ENCODE measurements at regions not wholly inside any gene's neighbourhood (a gene's known extent, or its start where the extent isn't known, plus 50 kb on each side); places are given as distances from the start of the nearest gene placed in this dataset.

DNA sequence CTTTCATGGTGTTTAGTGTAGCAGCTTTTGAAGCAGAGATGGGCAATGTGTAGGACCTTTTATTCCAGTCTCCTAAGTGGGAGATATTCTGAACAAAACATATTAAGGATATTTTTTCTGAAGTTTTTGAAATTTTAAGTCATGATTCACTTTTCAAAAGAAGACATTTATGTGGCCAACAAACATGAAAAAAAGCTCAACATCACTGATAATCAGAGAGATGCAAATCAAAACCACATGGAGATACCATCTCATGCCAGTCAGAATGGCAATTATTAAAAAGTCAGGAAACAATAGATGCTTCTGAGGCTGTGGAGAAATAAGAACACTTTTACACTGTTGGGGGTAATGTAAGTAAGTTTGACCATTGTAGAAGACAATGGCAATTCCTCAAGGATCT, 76.0 kb downstream of the FAT4 start:
- Histone ChIP-seq H3K4me1 (ENCODE audit: insufficient read depth) (peaks cover 2% of the 10 kb centered on the region), H3K9me3 (no peaks in the 10 kb centered on the region), H3K36me3 (no peaks in the 10 kb centered on the region), H3K27ac (no peak overlapping the region), H3K27me3 (no peaks in the 10 kb centered on the region), H3K4me3 (no peak overlapping the region)
- intact Hi-C loops (cut with DNase I): no loop called here
- DNase-seq: no peak
- TF ChIP-seq, protein P1, sequence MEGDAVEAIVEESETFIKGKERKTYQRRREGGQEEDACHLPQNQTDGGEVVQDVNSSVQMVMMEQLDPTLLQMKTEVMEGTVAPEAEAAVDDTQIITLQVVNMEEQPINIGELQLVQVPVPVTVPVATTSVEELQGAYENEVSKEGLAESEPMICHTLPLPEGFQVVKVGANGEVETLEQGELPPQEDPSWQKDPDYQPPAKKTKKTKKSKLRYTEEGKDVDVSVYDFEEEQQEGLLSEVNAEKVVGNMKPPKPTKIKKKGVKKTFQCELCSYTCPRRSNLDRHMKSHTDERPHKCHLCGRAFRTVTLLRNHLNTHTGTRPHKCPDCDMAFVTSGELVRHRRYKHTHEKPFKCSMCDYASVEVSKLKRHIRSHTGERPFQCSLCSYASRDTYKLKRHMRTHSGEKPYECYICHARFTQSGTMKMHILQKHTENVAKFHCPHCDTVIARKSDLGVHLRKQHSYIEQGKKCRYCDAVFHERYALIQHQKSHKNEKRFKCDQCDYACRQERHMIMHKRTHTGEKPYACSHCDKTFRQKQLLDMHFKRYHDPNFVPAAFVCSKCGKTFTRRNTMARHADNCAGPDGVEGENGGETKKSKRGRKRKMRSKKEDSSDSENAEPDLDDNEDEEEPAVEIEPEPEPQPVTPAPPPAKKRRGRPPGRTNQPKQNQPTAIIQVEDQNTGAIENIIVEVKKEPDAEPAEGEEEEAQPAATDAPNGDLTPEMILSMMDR (IDR thresholded peaks at IDR 0.05): no peak
- no peak for TF ChIP-seq EP300 (IDR thresholded peaks at IDR 0.05)
- no peak for TF ChIP-seq POLR2A (IDR thresholded peaks at IDR 0.05)

GRCh38 chr4:125392694-125393093, 77.9 kb downstream of the FAT4 start:
- no peak overlapping the region for H3K4me3 ChIP-seq
- WGBS, 3 donors: 5 to 7% (median 6%) methylated on average over 1 of the region's 1 CpG
- H3K4me1 ChIP-seq (ENCODE audit: insufficient read depth): peaks cover 2% of the 10 kb centered on the region
- H3K9me3 ChIP-seq: no peaks in the 10 kb centered on the region
- H3K27me3 ChIP-seq: no peaks in the 10 kb centered on the region
- H3K36me3 ChIP-seq: no peaks in the 10 kb centered on the region
- H3K27ac ChIP-seq: no peak overlapping the region
- intact Hi-C loops (cut with DNase I): no loop called here
- no peak for DNase-seq
- TF ChIP-seq, protein P1 (IDR thresholded peaks at IDR 0.05): no peak
- TF ChIP-seq POLR2A (IDR thresholded peaks at IDR 0.05): no peak
- TF ChIP-seq EP300 (IDR thresholded peaks at IDR 0.05): no peak

DNA sequence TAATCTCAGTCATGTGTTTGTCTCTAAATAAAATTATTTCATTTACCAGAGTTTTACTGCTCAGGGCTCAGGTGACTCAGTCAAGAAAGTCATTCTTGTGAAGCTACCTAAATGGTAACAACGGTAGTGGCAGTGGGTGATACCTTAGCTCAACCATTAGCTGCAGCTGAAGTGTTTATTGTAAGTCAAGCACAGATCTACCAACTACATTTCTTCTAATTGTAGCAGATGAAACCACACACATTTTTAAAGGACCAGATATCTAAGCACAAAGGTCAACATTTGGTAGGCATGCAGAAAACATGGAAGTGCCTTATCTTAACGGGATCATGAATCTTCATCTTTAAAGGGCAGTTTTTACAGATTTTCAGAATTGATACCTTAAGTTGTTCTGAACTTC, 79.1 kb downstream of the FAT4 start:
- intact Hi-C loops (cut with DNase I): no loop called here
- Histone ChIP-seq H3K4me1 (ENCODE audit: insufficient read depth) (peaks cover 2% of the 10 kb centered on the region), H3K9me3 (no peaks in the 10 kb centered on the region), H3K4me3 (no peak overlapping the region), H3K27me3 (no peaks in the 10 kb centered on the region), H3K27ac (no peak overlapping the region), H3K36me3 (no peaks in the 10 kb centered on the region)
- no peak for TF ChIP-seq EP300 (IDR thresholded peaks at IDR 0.05)
- TF ChIP-seq, protein P1 (IDR thresholded peaks at IDR 0.05): no peak
- no peak for TF ChIP-seq POLR2A (IDR thresholded peaks at IDR 0.05)
- 78 to 82% (median 82%) methylated on average over 2 of the region's 2 CpGs for WGBS, 3 donors
- DNase-seq: no peak

GRCh38 chr4:125397226-125397625, 82.5 kb downstream of the FAT4 start:
- no peaks in the 10 kb centered on the region for H3K27me3 ChIP-seq
- no peak for DNase-seq
- no peaks in the 10 kb centered on the region for H3K36me3 ChIP-seq
- H3K4me1 ChIP-seq (ENCODE audit: insufficient read depth): no peaks in the 10 kb centered on the region
- no peaks in the 10 kb centered on the region for H3K9me3 ChIP-seq
- TF ChIP-seq POLR2A (IDR thresholded peaks at IDR 0.05) (no peak), EP300 (IDR thresholded peaks at IDR 0.05) (no peak)
- TF ChIP-seq, protein P1 (IDR thresholded peaks at IDR 0.05): no peak
- no peak overlapping the region for H3K4me3 ChIP-seq
- WGBS, 3 donors: 80 to 82% (median 81%) methylated on average over 2 of the region's 2 CpGs
- H3K27ac ChIP-seq: no peak overlapping the region
- intact Hi-C loops (cut with DNase I): no loop called here
